HCT116 (cell line): ENCODE measurements at regions not wholly inside any gene's neighbourhood (a gene's known extent, or its start where the extent isn't known, plus 50 kb on each side); places are given as distances from the start of the nearest gene placed in this dataset.

Source experiments
- ATAC-seq: fragments of 200-7000 bp; cut with Tn5 transposase; 2 replicates; pipeline ENCODE4 v1.9.1; 2020; ENCODE audit warnings: mild to moderate bottlenecking, moderate library complexity
- BruUV-seq: library from RNA; stranded (reverse); fragments of 400-500 nt; replicated peaks from 2 replicates; lab custom pipeline; 2021; lab: Mats Ljungman, UMichigan
- CTCF ChIA-PET: fragments of 300-600 bp; sonication (Branson Sonifier 250); formaldehyde crosslinking; loops from one replicate; lab custom pipeline; 2021; ENCODE audit warnings: antibody characterized with exemption; lab: Charles Lee
- POLR2A ChIA-PET: fragments of 300-600, 350-600 bp; sonication (Branson Sonifier 250); formaldehyde crosslinking; loops from one replicate; lab custom pipeline; 2021; ENCODE audit warnings: antibody characterized with exemption; lab: Charles Lee
- RAD21 ChIA-PET, 2 experiments: fragments of 300-600 bp; sonication (Branson Sonifier 250); formaldehyde crosslinking; loops; one replicate each; lab custom pipeline; 2023; ENCODE audit warnings: low total read pairs in 2 of 2; ENCODE audit not compliant: uncharacterized antibody in 2 of 2, unreplicated experiment in 2 of 2, low non-redundant PET in 1 of 2; lab: Charles Lee
- DNase-seq: peaks from one replicate; pipeline ENCODE4 v3.0.0-alpha.2; 2010; ENCODE audit warnings: low read depth, low spot score
- H2AFZ ChIP-seq: fragments of 200-600 bp; shearing (Covaris generic), sonication (generic); 2 replicates; pipeline ENCODE4 v1.6.1; 2017; ENCODE audit warnings: low read depth, mixed run types, mixed read lengths, antibody characterized with exemption, low read length; ENCODE audit not compliant: poor library complexity, severe bottlenecking
- H3K27ac ChIP-seq: 2 replicates; pipeline ENCODE4 v1.5.1; 2012; ENCODE audit warnings: low read depth, low read length
- H3K27me3 ChIP-seq: fragments of 200-600 bp; sonication (generic); 2 replicates; pipeline ENCODE4 v1.6.1; 2016; ENCODE audit warnings: mixed run types, low read length, mixed read lengths; ENCODE audit not compliant: insufficient read depth
- H3K36me3 ChIP-seq, 2 experiments: fragments of 200-500 bp in 1 of 2; fragments of 200-600 bp in 1 of 2; sonication (Bioruptor generic) in 1 of 2; sonication (generic) in 1 of 2; 2 replicates each; pipeline versions ENCODE4 v1.5.1 to v1.6.1; 2014 to 2016; ENCODE audit warnings: low read length in 2 of 2, inconsistent platforms in 1 of 2, mixed read lengths in 1 of 2, mixed run types in 1 of 2; ENCODE audit not compliant: insufficient read depth in 2 of 2, control insufficient read depth in 1 of 2
- H3K4me1 ChIP-seq, 2 experiments: fragments of 200-600 bp in 1 of 2; sonication (generic) in 1 of 2; 2 replicates each; pipeline versions ENCODE4 v1.5.1 to v1.6.1; 2012 to 2017; ENCODE audit warnings: low read length in 2 of 2, inconsistent platforms in 1 of 2, mild to moderate bottlenecking in 1 of 2, mixed read lengths in 1 of 2, mixed run types in 1 of 2, moderate library complexity in 1 of 2; ENCODE audit not compliant: insufficient read depth in 2 of 2, control insufficient read depth in 1 of 2
- H3K4me2 ChIP-seq: fragments of 200-600 bp; sonication (generic); 2 replicates; pipeline ENCODE4 v1.6.1; 2017; ENCODE audit warnings: mixed run types, low read length, mixed read lengths
- H3K4me3 ChIP-seq, 2 experiments: fragments of 200-600 bp in 1 of 2; sonication (generic) in 1 of 2; replicated peaks in 1 of 2; 2 replicates each; pipeline ENCODE4 v1.5.1; 2011 to 2016; ENCODE audit warnings: low read length in 2 of 2, control low read depth in 1 of 2, low read depth in 1 of 2, mild to moderate bottlenecking in 1 of 2, mixed read lengths in 1 of 2, mixed run types in 1 of 2
- H3K79me2 ChIP-seq: fragments of 200-600 bp; sonication (generic); 2 replicates; pipeline ENCODE4 v1.6.1; 2017; ENCODE audit warnings: mild to moderate bottlenecking, mixed run types, low read length, moderate library complexity, mixed read lengths; ENCODE audit not compliant: insufficient read depth
- H3K9ac ChIP-seq: fragments of 200-600 bp; sonication (generic); 2 replicates; pipeline ENCODE4 v1.6.1; 2016; ENCODE audit warnings: low read length, mixed read lengths
- H3K9me2 ChIP-seq: fragments of 200-600 bp; sonication (generic), shearing (Covaris generic); 2 replicates; pipeline ENCODE4 v1.6.1; 2017; ENCODE audit warnings: mixed run types, mild to moderate bottlenecking, moderate library complexity; ENCODE audit not compliant: insufficient read depth
- H3K9me3 ChIP-seq, 2 experiments: fragments of 200-500 bp in 1 of 2; fragments of 200-600 bp in 1 of 2; sonication (Bioruptor generic) in 1 of 2; sonication (generic) in 1 of 2; 2 replicates each; pipeline ENCODE4 v1.6.1; 2014 to 2017; ENCODE audit warnings: low read length in 2 of 2, mixed read lengths in 2 of 2, inconsistent platforms in 1 of 2, low read depth in 1 of 2, mild to moderate bottlenecking in 1 of 2, mixed run types in 1 of 2, moderate library complexity in 1 of 2; ENCODE audit not compliant: control insufficient read depth in 1 of 2, insufficient read depth in 1 of 2
- H4K20me1 ChIP-seq: fragments of 200-600 bp; sonication (generic), shearing (Covaris generic); 2 replicates; pipeline ENCODE4 v1.6.1; 2017; ENCODE audit warnings: mixed run types, mild to moderate bottlenecking, moderate library complexity; ENCODE audit not compliant: insufficient read depth
- ATF3 ChIP-seq: IDR thresholded peaks from 2 replicates; pipeline ENCODE4 v1.6.1; 2012
- CBX3 ChIP-seq: IDR thresholded peaks from 2 replicates; pipeline ENCODE4 v1.6.1; 2012; ENCODE audit warnings: low read depth
- CEBPB ChIP-seq: IDR thresholded peaks from 2 replicates; pipeline ENCODE4 v1.6.1; 2012; ENCODE audit warnings: low read depth
- EGR1 ChIP-seq: IDR thresholded peaks from 2 replicates; pipeline ENCODE4 v1.6.1; 2012; ENCODE audit warnings: low read depth
- EZH2phosphoT487 ChIP-seq: fragments of 200-600 bp; IDR thresholded peaks from 2 replicates; pipeline ENCODE4 v1.6.1; 2018; ENCODE audit warnings: antibody characterized with exemption, borderline replicate concordance
- FOSL1 ChIP-seq: IDR thresholded peaks from 2 replicates; pipeline ENCODE4 v1.6.1; 2012; ENCODE audit warnings: low read depth
- JUND ChIP-seq: IDR thresholded peaks from 2 replicates; pipeline ENCODE4 v1.6.1; 2012
- MAX ChIP-seq: IDR thresholded peaks from 2 replicates; pipeline ENCODE4 v1.6.1; 2012
- POLR2A ChIP-seq: IDR thresholded peaks from 2 replicates; pipeline ENCODE4 v1.7.0; 2011; ENCODE audit warnings: borderline replicate concordance; ENCODE audit not compliant: insufficient read depth, insufficient read length; ENCODE audit errors: extremely low read depth
- POLR2AphosphoS5 ChIP-seq: IDR thresholded peaks from 2 replicates; pipeline ENCODE4 v1.6.1; 2011; ENCODE audit warnings: mild to moderate bottlenecking, low read depth, low read length, moderate library complexity
- REST ChIP-seq: IDR thresholded peaks from 2 replicates; pipeline ENCODE4 v1.6.1; 2012; ENCODE audit warnings: low read depth
- SIN3A ChIP-seq: IDR thresholded peaks from 2 replicates; pipeline ENCODE4 v1.6.1; 2012; ENCODE audit warnings: low read depth
- SP1 ChIP-seq: IDR thresholded peaks from 2 replicates; pipeline ENCODE4 v1.6.1; 2012; ENCODE audit warnings: low read depth
- SRF ChIP-seq: IDR thresholded peaks from 2 replicates; pipeline ENCODE4 v1.6.1; 2012; ENCODE audit warnings: low read depth
- TCF7L2 ChIP-seq: IDR thresholded peaks from 2 replicates; pipeline ENCODE4 v1.7.0; 2011; ENCODE audit warnings: borderline replicate concordance, inconsistent platforms; ENCODE audit not compliant: insufficient read depth, insufficient read length; ENCODE audit errors: extremely low read depth
- YY1 ChIP-seq: IDR thresholded peaks from 2 replicates; pipeline ENCODE4 v1.6.1; 2011; ENCODE audit warnings: low read length, low read depth, moderate library complexity, mild to moderate bottlenecking; ENCODE audit not compliant: insufficient replicate concordance; ENCODE audit errors: extremely low read depth
- ZBTB33 ChIP-seq: IDR thresholded peaks from 2 replicates; pipeline ENCODE4 v1.6.1; 2011; ENCODE audit warnings: mild to moderate bottlenecking, low read length, moderate library complexity; ENCODE audit not compliant: insufficient replicate concordance; ENCODE audit errors: extremely low read depth
- ZFX ChIP-seq: fragments of 450-650 bp; IDR thresholded peaks from 2 replicates; pipeline ENCODE4 v1.6.1; 2017
- ZNF274 ChIP-seq: fragments of 200-500 bp; sonication (Bioruptor generic); IDR thresholded peaks from 2 replicates; pipeline ENCODE4 v1.6.1; 2014; ENCODE audit warnings: mild to moderate bottlenecking, low read depth, low read length, inconsistent platforms
- intact Hi-C: fragments of 100-400 bp; cut with micrococcal nuclease; formaldehyde crosslinking; loops from 2 replicates; pipeline ENCODE4 v1.10.0; 2022

GRCh38 chr9:96107436-96107835 lies 194.5 kb downstream of the HSD17B3 start:
- Histone ChIP-seq H3K9me2 (no peaks in the 10 kb centered on the region), H3K36me3 (no peaks in the 10 kb centered on the region), H3K4me2 (no peak overlapping the region), H3K4me1 (no peaks in the 10 kb centered on the region), H3K79me2 (no peaks in the 10 kb centered on the region), H3K9ac (no peak overlapping the region), H2AFZ (no peak overlapping the region), H3K27ac (no peak overlapping the region), H3K27me3 (no peaks in the 10 kb centered on the region; the same call in 1 of the 2 replicates), H3K4me3 (no peak overlapping the region), H3K9me3 (no peaks in the 10 kb centered on the region), H4K20me1 (no peaks in the 10 kb centered on the region)
- ChIA-PET CTCF (no interaction called here), RAD21 (no interaction called here), POLR2A (no interaction called here)
- no TSS peak for BruUV-seq
- TF ChIP-seq SP1 (no peak), CEBPB (no peak), EZH2phosphoT487 (no peak), SRF (no peak), POLR2AphosphoS5 (no peak), SIN3A (no peak), FOSL1 (no peak), POLR2A (no peak), ZBTB33 (no peak), MAX (no peak), REST (no peak), JUND (no peak), ATF3 (no peak), TCF7L2 (no peak), ZFX (no peak), ZNF274 (no peak), EGR1 (no peak), CBX3 (no peak), YY1 (no peak)
- ATAC-seq = no peak
- DNase-seq = no peak
- intact Hi-C loops = no loop called here
